Neutrophil (primary cell): ENCODE measurements at regions not wholly inside any gene's neighbourhood (a gene's known extent, or its start where the extent isn't known, plus 50 kb on each side); places are given as distances from the start of the nearest gene placed in this dataset.
A peak's percentile ranks its signal among the peaks of the same experiment; 100 is the strongest.

ENCODE experiments used
- H3K27ac ChIP-seq: fragments of 200-600 bp; sonication (generic); 2 replicates; pipeline ENCODE4 v1.5.1; 2016; ENCODE audit warnings: mild to moderate bottlenecking, moderate library complexity
- H3K27me3 ChIP-seq: fragments of 200-600 bp; sonication (generic); 2 replicates; pipeline ENCODE4 v1.6.0; 2016; ENCODE audit warnings: mild to moderate bottlenecking
- H3K36me3 ChIP-seq: fragments of 200-600 bp; sonication (generic); 2 replicates; pipeline ENCODE4 v1.5.1; 2017
- H3K4me1 ChIP-seq, 2 experiments: fragments of 200-600 bp in 1 of 2; sonication (generic) in 1 of 2; 1 replicate in 1 of 2; 2 replicates in 1 of 2; pipeline versions ENCODE4 v1.5.1 to v1.6.1; 2013 to 2016; ENCODE audit warnings: low read depth in 1 of 2, low read length in 1 of 2, mild to moderate bottlenecking in 1 of 2, moderate library complexity in 1 of 2; ENCODE audit not compliant: control insufficient read depth in 1 of 2, insufficient read depth in 1 of 2
- H3K4me3 ChIP-seq, 2 experiments: fragments of 200-600 bp in 1 of 2; sonication (generic) in 1 of 2; 1 replicate in 1 of 2; 2 replicates in 1 of 2; pipeline ENCODE4 v1.5.1; 2013 to 2016; ENCODE audit warnings: low read depth in 1 of 2, low read length in 1 of 2, mild to moderate bottlenecking in 1 of 2, moderate library complexity in 1 of 2
- H3K9me3 ChIP-seq: fragments of 200-600 bp; sonication (generic); 2 replicates; pipeline ENCODE4 v1.5.1; 2016
- CTCF ChIP-seq: fragments of 200-600 bp; sonication (generic); IDR thresholded peaks from 2 replicates; pipeline ENCODE4 v1.5.1; 2016; ENCODE audit warnings: antibody characterized with exemption

- no peaks in the 10 kb centered on the region for H3K9me3 ChIP-seq
These were observed 85.0 kb downstream of the NUF2 start for GRCh38 chr1:163406772-163407171.

GRCh38 chr1:163408262-163408661 is 86.5 kb downstream of the NUF2 start:
- Histone ChIP-seq H3K27me3 (no peaks in the 10 kb centered on the region), H3K4me1 (no peaks in the 10 kb centered on the region), H3K4me3 (no peak overlapping the region), H3K36me3 (no peaks in the 10 kb centered on the region), H3K9me3 (no peaks in the 10 kb centered on the region), H3K27ac (no peak overlapping the region)
- TF ChIP-seq CTCF, result no peak

More at GRCh38 chr1:163406772-163407171, 85.0 kb downstream of the NUF2 start:
- no peak for TF ChIP-seq CTCF
- H3K4me1 ChIP-seq, result no peaks in the 10 kb centered on the region
- no peak overlapping the region for H3K27ac ChIP-seq
- H3K27me3 ChIP-seq, result no peaks in the 10 kb centered on the region
- H3K4me3 ChIP-seq, result no peak overlapping the region
- H3K36me3 ChIP-seq, result no peaks in the 10 kb centered on the region

GRCh38 chr1:163410073-163410999 is 88.6 kb downstream of the NUF2 start:
- no peaks in the 10 kb centered on the region for H3K9me3 ChIP-seq
- no peaks in the 10 kb centered on the region for H3K4me1 ChIP-seq
- H3K27ac ChIP-seq, result no peak overlapping the region
- no peaks in the 10 kb centered on the region for H3K27me3 ChIP-seq
- TF ChIP-seq CTCF, result peak; percentile 40
- no peaks in the 10 kb centered on the region for H3K36me3 ChIP-seq
- H3K4me3 ChIP-seq, result no peak overlapping the region

GRCh38 chr1:163412221-163412620 is 90.5 kb downstream of the NUF2 start:
- Histone ChIP-seq H3K9me3 (no peaks in the 10 kb centered on the region), H3K4me1 (no peaks in the 10 kb centered on the region), H3K27me3 (no peaks in the 10 kb centered on the region), H3K27ac (no peak overlapping the region), H3K36me3 (no peaks in the 10 kb centered on the region), H3K4me3 (no peak overlapping the region)
- TF ChIP-seq CTCF, result no peak

DNA sequence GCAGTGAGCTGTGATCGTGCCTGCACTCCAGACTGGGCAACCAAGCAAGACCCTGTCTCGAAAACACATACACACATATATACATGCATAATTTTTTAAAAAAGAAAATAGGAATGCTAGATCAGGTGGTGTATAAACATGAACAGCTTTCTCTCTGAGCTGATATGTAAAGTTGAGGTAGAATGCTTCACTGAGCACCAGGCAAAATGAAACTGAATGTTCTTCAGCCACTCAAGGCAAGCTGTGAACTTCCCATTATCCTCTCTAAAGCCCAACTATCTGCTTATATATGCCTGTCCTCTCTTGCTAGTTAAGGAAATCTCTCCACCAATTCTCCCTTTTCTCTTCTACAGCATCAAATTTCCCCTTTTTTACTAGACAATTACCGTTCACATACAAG is 93.0 kb downstream of the NUF2 start:
- Histone ChIP-seq H3K4me3 (no peak overlapping the region), H3K27me3 (no peaks in the 10 kb centered on the region), H3K36me3 (no peaks in the 10 kb centered on the region), H3K9me3 (no peaks in the 10 kb centered on the region), H3K4me1 (no peaks in the 10 kb centered on the region), H3K27ac (no peak overlapping the region)
- TF ChIP-seq CTCF, result no peak
